ENCODE measurements at regions not wholly inside any gene's neighbourhood (a gene's known extent, or its start where the extent isn't known, plus 50 kb on each side); places are given as distances from the start of the nearest gene placed in this dataset.
"Not testable (repeated sequence)": the region's sequence is repeated elsewhere in the genome, so short reads cannot be mapped to it uniquely, and the experiment has no call there.

DNA sequence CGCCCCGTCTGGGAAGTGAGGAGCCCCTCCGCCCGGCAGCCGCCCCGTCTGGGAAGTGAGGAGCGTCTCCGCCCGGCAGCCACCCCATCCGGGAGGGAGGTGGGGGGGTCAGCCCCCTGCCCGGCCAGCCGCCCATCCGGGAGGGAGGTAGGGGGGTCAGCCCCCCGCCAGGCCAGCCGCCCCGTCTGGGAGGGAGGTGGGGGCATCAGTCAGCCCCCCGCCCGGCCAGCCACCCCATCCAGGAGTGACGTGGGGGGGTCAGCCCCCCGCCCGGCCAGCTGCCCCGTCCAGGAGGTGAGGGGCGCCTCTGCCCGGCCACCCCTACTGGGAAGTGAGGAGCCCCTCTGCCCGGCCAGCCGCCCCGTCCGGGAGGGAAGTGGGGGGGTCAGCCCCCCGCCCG, 297.5 kb upstream of the DYNLRB2 start:
- not testable (repeated sequence) for H3K4me1 Mint-ChIP-seq (ENCODE audit: low read depth); H3K4me3 Mint-ChIP-seq; H3K27ac Mint-ChIP-seq; H3K9me3 Mint-ChIP-seq (ENCODE audit: low read depth); H3K27me3 Mint-ChIP-seq; H3K36me3 Mint-ChIP-seq

DNA sequence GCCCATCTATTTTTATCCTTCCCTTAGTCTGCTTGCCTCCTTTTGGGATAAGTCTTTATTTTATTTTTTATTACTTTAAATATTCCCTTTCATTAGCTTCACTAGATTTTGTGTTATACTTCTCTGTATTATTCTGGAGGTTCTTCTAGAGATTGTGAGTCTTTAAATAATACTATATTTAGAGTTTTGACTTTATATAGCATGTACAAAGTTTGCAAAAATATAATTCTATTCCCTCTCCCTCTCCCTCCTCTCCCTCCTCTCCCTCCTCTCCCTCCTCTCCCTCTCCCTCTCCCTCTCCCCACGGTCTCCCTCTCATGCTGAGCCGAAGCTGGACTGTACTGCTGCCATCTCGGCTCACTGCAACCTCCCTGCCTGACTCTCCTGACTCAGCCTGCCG, 298.5 kb upstream of the DYNLRB2 start:
- not testable (repeated sequence) for H3K36me3 Mint-ChIP-seq; H3K27me3 Mint-ChIP-seq; H3K4me3 Mint-ChIP-seq; H3K9me3 Mint-ChIP-seq (ENCODE audit: low read depth); H3K4me1 Mint-ChIP-seq (ENCODE audit: low read depth); H3K27ac Mint-ChIP-seq

GRCh38 chr16:80233097-80233835, 307.5 kb upstream of the DYNLRB2 start:
- Mint-ChIP-seq H3K27ac (no peak overlapping the region), H3K4me3 (no peak overlapping the region), H3K27me3 (no peaks in the 10 kb centered on the region), H3K36me3 (no peaks in the 10 kb centered on the region), H3K4me1 (ENCODE audit: low read depth) (no peaks in the 10 kb centered on the region), H3K9me3 (ENCODE audit: low read depth) (peaks cover 3% of the 10 kb centered on the region)

- Mint-ChIP-seq H3K4me1 (ENCODE audit: low read depth) (no peaks in the 10 kb centered on the region), H3K27ac (no peak overlapping the region), H3K4me3 (no peak overlapping the region), H3K36me3 (no peaks in the 10 kb centered on the region), H3K9me3 (ENCODE audit: low read depth) (peaks cover 5% of the 10 kb centered on the region), H3K27me3 (no peaks in the 10 kb centered on the region)
Observed at GRCh38 chr16:80231888-80232287, 308.9 kb upstream of the DYNLRB2 start.

GRCh38 chr16:80231121-80231520, 309.7 kb upstream of the DYNLRB2 start:
- H3K9me3 Mint-ChIP-seq (ENCODE audit: low read depth): peaks cover 12% of the 10 kb centered on the region
- no peaks in the 10 kb centered on the region for H3K4me1 Mint-ChIP-seq (ENCODE audit: low read depth)
- no peaks in the 10 kb centered on the region for H3K27me3 Mint-ChIP-seq
- H3K27ac Mint-ChIP-seq: no peak overlapping the region
- H3K36me3 Mint-ChIP-seq: no peaks in the 10 kb centered on the region
- no peak overlapping the region for H3K4me3 Mint-ChIP-seq

DNA sequence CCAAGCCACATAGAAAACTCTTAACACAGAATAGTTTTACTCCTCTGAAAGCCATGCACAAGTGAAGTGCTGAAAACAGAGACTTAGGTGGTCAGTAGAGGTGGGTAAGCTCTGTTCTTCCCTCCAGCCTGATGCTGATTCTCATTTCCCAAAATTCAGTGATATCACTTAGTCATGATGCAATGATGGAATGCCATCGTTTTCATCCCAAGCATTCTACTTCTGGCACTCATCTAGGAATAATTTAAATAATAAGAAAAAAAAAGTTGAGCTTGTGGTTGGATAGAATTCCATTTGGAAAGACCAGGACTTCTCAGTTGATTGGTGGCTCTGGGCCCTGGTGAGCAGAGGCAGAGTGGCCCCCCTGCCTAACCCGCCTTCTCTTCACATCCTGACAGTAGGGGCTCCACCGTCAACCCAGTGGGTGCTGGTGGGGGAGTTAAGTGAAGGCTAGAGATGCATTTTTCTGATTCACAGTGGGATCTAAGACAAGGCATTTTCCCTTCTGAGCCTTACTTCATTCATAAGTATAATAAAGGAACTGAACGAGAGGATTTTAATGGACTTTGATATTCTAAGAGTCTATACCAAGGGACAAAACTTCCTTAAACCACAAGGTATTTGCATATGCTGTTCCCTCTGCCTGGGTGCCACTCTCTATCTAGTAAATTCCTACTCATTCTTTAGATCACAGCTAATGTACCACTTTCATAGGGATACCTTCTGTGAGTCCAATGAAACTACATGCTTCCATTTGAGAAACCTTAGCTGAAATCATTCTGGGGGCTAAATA, 310.3 kb upstream of the DYNLRB2 start:
- H3K27ac Mint-ChIP-seq: no peak overlapping the region
- peaks cover 15% of the 10 kb centered on the region for H3K9me3 Mint-ChIP-seq (ENCODE audit: low read depth)
- no peaks in the 10 kb centered on the region for H3K36me3 Mint-ChIP-seq

DNA sequence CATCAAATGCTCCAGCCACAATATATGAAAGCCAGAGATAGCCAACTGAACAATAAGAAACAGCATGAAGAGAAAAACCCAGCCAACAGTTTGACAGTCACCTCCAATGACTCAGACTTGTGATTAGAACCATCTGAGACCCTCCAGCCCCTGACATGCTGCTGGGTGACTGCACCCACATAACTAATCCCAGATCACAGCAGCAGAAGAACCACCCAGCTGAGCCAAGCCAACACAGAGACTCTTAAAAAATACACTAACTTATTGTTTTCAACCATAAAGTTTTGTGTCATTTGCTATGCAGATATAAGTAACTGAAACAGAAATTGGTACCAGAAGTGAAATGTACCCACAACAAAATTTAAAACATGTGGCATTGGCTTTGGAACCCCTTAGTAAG, 314.3 kb upstream of the DYNLRB2 start:
- H3K4me3 Mint-ChIP-seq: no peak overlapping the region
- H3K36me3 Mint-ChIP-seq: no peaks in the 10 kb centered on the region
- no peaks in the 10 kb centered on the region for H3K4me1 Mint-ChIP-seq (ENCODE audit: low read depth)
- peaks cover 2% of the 10 kb centered on the region for H3K27me3 Mint-ChIP-seq
- H3K9me3 Mint-ChIP-seq (ENCODE audit: low read depth): peaks cover 11% of the 10 kb centered on the region
- H3K27ac Mint-ChIP-seq: no peak overlapping the region

More for the DNA sequence above, 310.3 kb upstream of the DYNLRB2 start:
- no peaks in the 10 kb centered on the region for H3K4me1 Mint-ChIP-seq (ENCODE audit: low read depth)
- H3K27me3 Mint-ChIP-seq: no peaks in the 10 kb centered on the region
- no peak overlapping the region for H3K4me3 Mint-ChIP-seq

DNA sequence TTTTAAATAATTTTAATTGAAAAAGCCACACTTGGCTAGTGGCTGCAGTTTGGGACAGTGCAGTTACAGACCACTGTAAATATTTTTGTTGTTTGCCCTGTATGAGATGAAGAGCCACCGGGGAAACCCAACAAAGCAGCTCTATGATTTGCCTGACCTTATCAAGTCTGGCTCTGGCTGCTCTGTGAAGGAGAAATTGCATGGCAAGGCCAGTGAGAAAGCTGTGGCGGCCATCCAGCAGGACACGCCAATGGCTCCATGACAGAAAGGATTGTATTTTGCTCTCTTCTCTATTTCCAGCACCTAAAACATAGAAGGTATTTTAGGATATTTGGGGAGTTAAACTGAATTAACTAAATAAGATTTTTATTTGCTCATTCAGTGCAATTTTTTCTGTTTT, 330.0 kb upstream of the DYNLRB2 start:
- H3K27me3 Mint-ChIP-seq: peaks cover 4% of the 10 kb centered on the region

DNA sequence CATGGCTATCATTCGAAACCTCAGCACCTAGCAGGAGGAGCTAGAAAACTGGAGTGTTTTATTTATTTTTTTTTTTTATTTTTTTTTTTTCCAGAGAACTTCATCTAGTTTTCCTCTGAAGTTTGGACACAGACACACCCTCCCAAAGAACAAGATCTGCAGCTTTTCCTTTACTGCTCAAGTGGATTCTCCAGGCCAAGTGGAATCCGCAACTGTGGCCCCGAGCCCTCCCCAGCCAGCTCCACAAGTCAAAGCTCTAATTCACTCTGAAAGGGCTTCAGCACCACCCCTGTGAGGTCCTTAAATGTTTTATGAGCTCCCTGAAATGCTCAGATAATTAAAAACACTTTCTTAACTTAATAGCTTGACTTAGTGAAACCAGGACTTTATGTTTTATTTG, 332.1 kb upstream of the DYNLRB2 start:
- Mint-ChIP-seq H3K4me3 (no peak overlapping the region), H3K27me3 (peaks cover 3% of the 10 kb centered on the region), H3K36me3 (no peaks in the 10 kb centered on the region), H3K4me1 (ENCODE audit: low read depth) (no peaks in the 10 kb centered on the region), H3K9me3 (ENCODE audit: low read depth) (no peaks in the 10 kb centered on the region), H3K27ac (no peak overlapping the region)

More for the DNA sequence above, 330.0 kb upstream of the DYNLRB2 start:
- H3K4me1 Mint-ChIP-seq (ENCODE audit: low read depth): no peaks in the 10 kb centered on the region
- H3K36me3 Mint-ChIP-seq: no peaks in the 10 kb centered on the region
- no peak overlapping the region for H3K27ac Mint-ChIP-seq
- no peak overlapping the region for H3K4me3 Mint-ChIP-seq
- H3K9me3 Mint-ChIP-seq (ENCODE audit: low read depth): peaks cover 9% of the 10 kb centered on the region

- Mint-ChIP-seq H3K4me1 (ENCODE audit: low read depth) (no peaks in the 10 kb centered on the region), H3K27me3 (peaks cover 3% of the 10 kb centered on the region), H3K4me3 (no peak overlapping the region), H3K27ac (no peak overlapping the region), H3K9me3 (ENCODE audit: low read depth) (no peaks in the 10 kb centered on the region), H3K36me3 (no peaks in the 10 kb centered on the region)
Observed at GRCh38 chr16:80208015-80208414, 332.8 kb upstream of the DYNLRB2 start.

DNA sequence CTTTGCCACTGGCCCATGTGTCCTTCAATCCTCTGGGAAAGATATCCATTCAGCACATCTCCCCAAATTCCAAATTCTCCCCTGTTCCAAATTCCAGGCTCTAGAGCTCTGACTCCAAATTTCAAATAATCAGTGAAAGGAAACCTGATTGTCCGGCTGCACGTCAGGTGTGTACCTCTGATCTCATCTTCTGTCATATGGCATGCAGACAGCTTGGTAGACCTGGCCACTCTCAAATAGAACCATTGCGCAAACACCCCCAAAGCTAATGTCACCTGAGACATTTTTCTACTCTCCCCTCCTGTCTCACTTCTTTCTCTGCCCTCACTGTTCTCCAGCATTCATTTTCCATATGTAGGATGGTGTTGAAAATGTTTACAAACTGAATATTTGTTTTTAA, 337.0 kb upstream of the DYNLRB2 start:
- no peaks in the 10 kb centered on the region for H3K4me1 Mint-ChIP-seq (ENCODE audit: low read depth)
- H3K9me3 Mint-ChIP-seq (ENCODE audit: low read depth): no peaks in the 10 kb centered on the region
- H3K36me3 Mint-ChIP-seq: no peaks in the 10 kb centered on the region
- H3K4me3 Mint-ChIP-seq: no peak overlapping the region
- H3K27me3 Mint-ChIP-seq: peaks cover 9% of the 10 kb centered on the region
- H3K27ac Mint-ChIP-seq: no peak overlapping the region

GRCh38 chr16:80202831-80203413, 337.9 kb upstream of the DYNLRB2 start:
- H3K36me3 Mint-ChIP-seq: no peaks in the 10 kb centered on the region
- peaks cover 9% of the 10 kb centered on the region for H3K27me3 Mint-ChIP-seq
- no peak overlapping the region for H3K27ac Mint-ChIP-seq
- no peak overlapping the region for H3K4me3 Mint-ChIP-seq
- no peaks in the 10 kb centered on the region for H3K4me1 Mint-ChIP-seq (ENCODE audit: low read depth)
- H3K9me3 Mint-ChIP-seq (ENCODE audit: low read depth): no peaks in the 10 kb centered on the region

DNA sequence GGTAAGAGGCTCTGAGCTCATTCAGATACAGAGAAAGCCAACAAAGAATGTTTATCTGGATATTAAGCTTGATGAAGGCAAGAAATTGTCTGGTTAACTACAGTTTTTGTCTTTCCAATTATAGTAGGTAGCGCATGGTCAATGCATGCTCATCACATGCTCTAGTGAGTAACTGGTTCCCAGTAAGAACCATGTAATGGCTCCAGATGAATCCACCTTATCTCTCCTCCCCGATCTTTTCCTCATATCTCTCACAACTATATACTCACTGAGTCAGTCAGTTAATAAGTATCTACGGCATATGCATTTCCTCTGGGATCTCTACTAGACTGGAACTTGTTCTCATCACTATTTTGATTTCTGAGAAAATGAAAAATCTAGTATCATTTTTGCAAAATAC, 340.7 kb upstream of the DYNLRB2 start:
- no peaks in the 10 kb centered on the region for H3K4me1 Mint-ChIP-seq (ENCODE audit: low read depth)
- H3K27me3 Mint-ChIP-seq: peaks cover 8% of the 10 kb centered on the region
- H3K9me3 Mint-ChIP-seq (ENCODE audit: low read depth): no peaks in the 10 kb centered on the region
- H3K4me3 Mint-ChIP-seq: no peak overlapping the region
- no peaks in the 10 kb centered on the region for H3K36me3 Mint-ChIP-seq
- H3K27ac Mint-ChIP-seq: no peak overlapping the region

DNA sequence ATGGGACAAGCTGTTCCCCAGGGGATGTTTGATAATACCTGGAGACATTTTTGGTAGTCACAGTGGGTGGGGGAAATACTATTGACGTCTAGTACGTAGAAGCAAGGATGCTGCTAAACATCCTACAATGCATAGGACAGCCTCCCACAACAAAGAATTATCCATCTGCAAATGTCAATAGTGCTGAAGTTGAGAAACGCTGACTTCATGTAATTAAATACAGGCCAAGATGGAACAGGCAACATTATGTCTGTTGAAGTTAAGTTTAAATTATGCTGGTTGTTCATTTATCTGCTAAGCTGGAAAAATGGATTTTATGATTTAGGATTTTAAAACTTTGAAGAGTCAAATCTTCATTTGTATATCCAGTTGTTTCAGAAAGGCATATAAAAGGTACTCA, 341.2 kb upstream of the DYNLRB2 start:
- H3K27ac Mint-ChIP-seq: no peak overlapping the region
- H3K4me1 Mint-ChIP-seq (ENCODE audit: low read depth): no peaks in the 10 kb centered on the region
- no peak overlapping the region for H3K4me3 Mint-ChIP-seq
- no peaks in the 10 kb centered on the region for H3K36me3 Mint-ChIP-seq
- no peaks in the 10 kb centered on the region for H3K9me3 Mint-ChIP-seq (ENCODE audit: low read depth)
- H3K27me3 Mint-ChIP-seq: peaks cover 8% of the 10 kb centered on the region
